Peyer's patch (tissue), 4 donors: ENCODE measurements at regions not wholly inside any gene's neighbourhood (a gene's known extent, or its start where the extent isn't known, plus 50 kb on each side); places are given as distances from the start of the nearest gene placed in this dataset.

Experiments used
- DNase-seq, 3 donors: peaks; one replicate each; pipeline ENCODE4 v3.0.0-alpha.2; 2017 to 2019
- H3K27ac ChIP-seq, 4 donors: fragments of 200-600 bp; sonication (generic); one replicate each; pipeline ENCODE4 v1.5.1; 2016 to 2019
- H3K27me3 ChIP-seq, 2 donors: fragments of 200-600 bp; sonication (generic); one replicate each; pipeline ENCODE4 v1.5.1; 2019
- H3K36me3 ChIP-seq, 3 donors: fragments of 200-600 bp; sonication (generic); one replicate each; pipeline ENCODE4 v1.5.1; 2016 to 2019
- H3K4me1 ChIP-seq, 4 donors: fragments of 200-600 bp; sonication (generic); one replicate each; pipeline ENCODE4 v1.5.1; 2016 to 2019
- H3K4me3 ChIP-seq, 4 donors: fragments of 200-600 bp; sonication (generic); 1 replicate in 3 of 4; 2 replicates in 1 of 4; pipeline ENCODE4 v1.5.1; 2016 to 2019; ENCODE audit warnings: mild to moderate bottlenecking in 1 of 4
- H3K9me3 ChIP-seq, 4 donors: fragments of 200-600 bp; sonication (generic); one replicate each; pipeline ENCODE4 v1.5.1; 2016 to 2019; ENCODE audit warnings: mild to moderate bottlenecking in 1 of 4
- POLR2A ChIP-seq, 2 donors: fragments of 450-650 bp; IDR thresholded peaks; one replicate each; pipeline ENCODE4 v1.5.1; 2017; ENCODE audit warnings: antibody characterized with exemption in 2 of 2, mild to moderate bottlenecking in 2 of 2, moderate library complexity in 2 of 2
- TF ChIP-seq, protein P1 (sequence below), 6 experiments: fragments of 450-650 bp in 4 of 6; fragments of 200-600 bp in 2 of 6; sonication (generic) in 1 of 6; IDR thresholded peaks; one replicate each; pipeline ENCODE4 v1.5.1; 2017 to 2019; ENCODE audit warnings: antibody characterized with exemption in 6 of 6, mild to moderate bottlenecking in 3 of 6, moderate library complexity in 1 of 6

DNA sequence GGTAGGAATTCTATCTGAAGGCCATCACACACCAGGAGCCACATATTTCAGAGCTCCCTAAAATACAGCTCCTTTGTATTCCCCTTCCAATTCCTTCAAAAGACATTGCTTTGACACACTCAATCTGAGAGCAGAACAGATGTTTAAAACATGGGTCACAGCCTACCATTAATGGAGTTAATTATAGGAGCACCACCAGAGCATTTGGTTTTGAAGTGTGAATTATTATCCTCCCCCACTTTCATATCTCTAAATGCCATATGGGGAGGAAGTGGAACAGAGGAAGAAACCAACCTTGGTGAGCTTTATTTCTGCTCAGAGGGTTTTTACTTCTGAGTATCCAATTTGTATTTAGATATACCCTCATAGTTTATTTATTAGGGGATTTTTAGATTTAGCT lies 50.7 kb upstream of the TNFRSF21 start:
- Histone ChIP-seq H3K4me3 (no peak overlapping the region), H3K36me3 (no peaks in the 10 kb centered on the region), H3K27ac (no peak overlapping the region), H3K4me1 (no peaks in the 10 kb centered on the region), H3K9me3 (no peaks in the 10 kb centered on the region), H3K27me3 (no peaks in the 10 kb centered on the region)
- no peak for DNase-seq
- no peak for TF ChIP-seq POLR2A (IDR thresholded peaks at IDR 0.05)
- TF ChIP-seq, protein P1, sequence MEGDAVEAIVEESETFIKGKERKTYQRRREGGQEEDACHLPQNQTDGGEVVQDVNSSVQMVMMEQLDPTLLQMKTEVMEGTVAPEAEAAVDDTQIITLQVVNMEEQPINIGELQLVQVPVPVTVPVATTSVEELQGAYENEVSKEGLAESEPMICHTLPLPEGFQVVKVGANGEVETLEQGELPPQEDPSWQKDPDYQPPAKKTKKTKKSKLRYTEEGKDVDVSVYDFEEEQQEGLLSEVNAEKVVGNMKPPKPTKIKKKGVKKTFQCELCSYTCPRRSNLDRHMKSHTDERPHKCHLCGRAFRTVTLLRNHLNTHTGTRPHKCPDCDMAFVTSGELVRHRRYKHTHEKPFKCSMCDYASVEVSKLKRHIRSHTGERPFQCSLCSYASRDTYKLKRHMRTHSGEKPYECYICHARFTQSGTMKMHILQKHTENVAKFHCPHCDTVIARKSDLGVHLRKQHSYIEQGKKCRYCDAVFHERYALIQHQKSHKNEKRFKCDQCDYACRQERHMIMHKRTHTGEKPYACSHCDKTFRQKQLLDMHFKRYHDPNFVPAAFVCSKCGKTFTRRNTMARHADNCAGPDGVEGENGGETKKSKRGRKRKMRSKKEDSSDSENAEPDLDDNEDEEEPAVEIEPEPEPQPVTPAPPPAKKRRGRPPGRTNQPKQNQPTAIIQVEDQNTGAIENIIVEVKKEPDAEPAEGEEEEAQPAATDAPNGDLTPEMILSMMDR (IDR thresholded peaks at IDR 0.05) = no peak

DNA sequence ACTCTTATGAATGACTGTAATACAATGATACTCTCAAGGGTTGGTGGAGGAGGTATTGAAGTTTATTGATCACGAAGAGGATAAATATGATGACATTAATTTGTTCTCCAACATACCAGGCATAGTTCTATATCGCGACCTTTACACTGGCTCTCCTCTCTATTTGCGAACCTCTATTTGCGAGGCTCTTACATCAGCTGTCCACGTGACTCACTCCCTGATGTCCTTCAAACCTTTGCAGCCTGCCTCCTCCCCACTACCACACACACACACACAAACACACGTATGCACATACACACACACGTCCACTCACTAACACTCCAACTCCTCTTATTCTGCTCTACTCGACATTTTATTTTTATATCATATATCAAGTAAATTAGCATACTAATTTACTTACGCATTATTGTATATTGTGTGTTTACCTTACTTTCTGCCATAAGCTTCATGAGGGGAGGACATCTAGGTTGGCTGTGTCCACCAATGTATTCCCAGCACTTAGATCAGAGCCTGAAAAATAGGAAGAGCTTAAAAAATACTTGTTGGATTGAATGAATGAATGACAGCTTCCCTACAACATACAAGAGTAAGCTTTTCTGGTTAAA lies 53.3 kb upstream of the TNFRSF21 start:
- no peaks in the 10 kb centered on the region for H3K36me3 ChIP-seq
- no peaks in the 10 kb centered on the region for H3K9me3 ChIP-seq
- no peaks in the 10 kb centered on the region for H3K27me3 ChIP-seq
- no peak overlapping the region for H3K27ac ChIP-seq
- no peak for DNase-seq
- H3K4me1 ChIP-seq = no peaks in the 10 kb centered on the region
- TF ChIP-seq, protein P1 (IDR thresholded peaks at IDR 0.05) = no peak
- no peak for TF ChIP-seq POLR2A (IDR thresholded peaks at IDR 0.05)
- no peak overlapping the region for H3K4me3 ChIP-seq

DNA sequence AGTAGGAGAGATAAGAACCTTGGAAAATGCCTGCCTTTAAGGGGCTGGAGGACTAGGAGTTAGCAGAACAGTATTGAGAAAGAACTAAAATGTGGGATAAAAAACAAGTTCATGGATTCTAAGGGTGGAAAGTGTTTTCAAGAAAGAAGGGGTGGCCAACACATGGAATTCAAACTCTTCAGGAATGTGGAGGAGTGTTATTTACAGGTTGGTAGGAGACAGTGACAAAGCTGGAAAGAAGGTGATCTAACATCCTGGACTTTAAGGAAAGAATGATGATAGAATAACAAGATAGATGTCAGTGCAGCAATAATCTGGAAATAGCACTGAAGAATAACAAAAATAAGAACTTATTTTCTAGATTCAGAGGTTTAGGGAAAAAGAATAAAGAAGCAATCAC lies 54.0 kb upstream of the TNFRSF21 start:
- Histone ChIP-seq H3K27ac (no peak overlapping the region), H3K9me3 (no peaks in the 10 kb centered on the region), H3K4me3 (no peak overlapping the region), H3K36me3 (no peaks in the 10 kb centered on the region), H3K27me3 (no peaks in the 10 kb centered on the region), H3K4me1 (no peaks in the 10 kb centered on the region)
- DNase-seq = no peak
- TF ChIP-seq POLR2A (IDR thresholded peaks at IDR 0.05) = no peak
- TF ChIP-seq, protein P1 (IDR thresholded peaks at IDR 0.05) = no peak

DNA sequence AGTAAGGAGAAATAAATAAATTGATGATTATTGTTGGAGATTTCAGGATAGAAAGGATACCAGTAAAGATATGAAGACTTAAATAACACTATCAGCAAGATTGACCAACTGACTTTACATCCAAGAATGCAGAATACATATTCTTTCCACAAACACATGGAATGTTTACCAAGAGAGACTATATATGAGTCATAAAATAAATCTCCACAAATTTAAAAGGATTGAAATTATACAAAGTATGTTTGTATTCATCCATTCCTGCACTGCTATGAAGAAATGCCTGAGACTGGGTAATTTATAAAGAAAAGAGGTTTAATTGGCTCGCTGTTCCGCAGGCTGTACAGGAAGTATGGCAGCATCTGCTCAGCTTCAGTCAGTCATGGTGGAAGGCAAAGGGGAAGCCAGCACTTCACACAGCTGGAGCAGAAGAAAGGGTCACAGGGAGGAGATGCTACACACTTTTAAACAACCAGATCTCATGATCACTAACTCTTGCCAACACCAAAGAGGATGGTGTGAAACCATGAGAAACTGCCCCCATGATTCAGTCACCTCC lies 56.7 kb upstream of the TNFRSF21 start:
- Histone ChIP-seq H3K27me3 (no peaks in the 10 kb centered on the region), H3K4me1 (no peaks in the 10 kb centered on the region), H3K9me3 (no peaks in the 10 kb centered on the region), H3K36me3 (no peaks in the 10 kb centered on the region), H3K27ac (no peak overlapping the region), H3K4me3 (no peak overlapping the region)
- no peak for DNase-seq
- TF ChIP-seq, protein P1 (IDR thresholded peaks at IDR 0.05) = no peak
- no peak for TF ChIP-seq POLR2A (IDR thresholded peaks at IDR 0.05)

DNA sequence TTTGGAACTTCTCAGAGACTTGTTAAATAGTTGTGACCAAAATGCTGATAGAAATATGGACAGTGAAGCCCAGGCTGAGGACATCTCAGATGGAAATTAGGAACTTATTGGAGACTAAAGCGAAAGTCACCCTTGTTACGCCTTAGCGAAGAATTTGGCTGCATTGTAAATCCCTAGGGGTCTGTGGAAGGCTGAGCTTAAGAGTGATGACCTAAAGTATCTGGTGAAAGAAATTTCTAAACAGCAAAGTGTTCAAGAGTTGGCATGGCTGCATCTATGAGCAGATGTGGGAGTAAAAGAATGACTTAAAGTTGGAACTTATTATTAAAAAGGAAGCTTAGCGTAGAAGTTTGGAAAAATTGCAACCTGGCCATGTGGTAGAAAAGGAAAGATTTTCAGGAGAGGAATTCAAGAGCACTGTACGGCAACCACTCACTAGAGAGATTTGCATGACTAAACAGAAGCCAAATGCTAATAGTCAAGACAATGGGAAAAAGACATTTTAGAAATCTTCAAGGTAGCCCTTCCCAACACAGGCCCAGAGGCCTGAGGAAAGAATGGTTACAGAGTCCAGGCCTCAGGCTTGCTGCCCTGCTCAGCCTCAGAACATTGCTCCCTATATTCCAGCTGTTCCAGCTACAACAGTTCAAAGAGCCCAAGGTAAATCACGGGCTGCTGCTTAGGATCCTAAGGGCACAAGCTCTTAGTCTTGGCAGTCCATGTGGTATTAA lies 61.6 kb upstream of the TNFRSF21 start:
- TF ChIP-seq POLR2A (IDR thresholded peaks at IDR 0.05) = no peak
- TF ChIP-seq, protein P1 (IDR thresholded peaks at IDR 0.05) = no peak
- Histone ChIP-seq H3K4me1 (no peaks in the 10 kb centered on the region), H3K36me3 (no peaks in the 10 kb centered on the region), H3K4me3 (no peak overlapping the region), H3K9me3 (no peaks in the 10 kb centered on the region), H3K27ac (no peak overlapping the region), H3K27me3 (no peaks in the 10 kb centered on the region)
- no peak for DNase-seq
